Caki2 (cell line): ENCODE measurements at regions not wholly inside any gene's neighbourhood (a gene's known extent, or its start where the extent isn't known, plus 50 kb on each side); places are given as distances from the start of the nearest gene placed in this dataset.

ENCODE experiments used
- DNase-seq: peaks from one replicate; pipeline ENCODE4 v3.0.0-alpha.2; 2015; ENCODE audit warnings: low read depth
- in situ Hi-C: cut with HindIII; loops from 2 replicates; pipeline ENCODE4 v1.10.0; 2016; ENCODE audit warnings: low sequenced_read_pairs, low pct_unique_long_range_greater_than_20kb, mixed read lengths

DNA sequence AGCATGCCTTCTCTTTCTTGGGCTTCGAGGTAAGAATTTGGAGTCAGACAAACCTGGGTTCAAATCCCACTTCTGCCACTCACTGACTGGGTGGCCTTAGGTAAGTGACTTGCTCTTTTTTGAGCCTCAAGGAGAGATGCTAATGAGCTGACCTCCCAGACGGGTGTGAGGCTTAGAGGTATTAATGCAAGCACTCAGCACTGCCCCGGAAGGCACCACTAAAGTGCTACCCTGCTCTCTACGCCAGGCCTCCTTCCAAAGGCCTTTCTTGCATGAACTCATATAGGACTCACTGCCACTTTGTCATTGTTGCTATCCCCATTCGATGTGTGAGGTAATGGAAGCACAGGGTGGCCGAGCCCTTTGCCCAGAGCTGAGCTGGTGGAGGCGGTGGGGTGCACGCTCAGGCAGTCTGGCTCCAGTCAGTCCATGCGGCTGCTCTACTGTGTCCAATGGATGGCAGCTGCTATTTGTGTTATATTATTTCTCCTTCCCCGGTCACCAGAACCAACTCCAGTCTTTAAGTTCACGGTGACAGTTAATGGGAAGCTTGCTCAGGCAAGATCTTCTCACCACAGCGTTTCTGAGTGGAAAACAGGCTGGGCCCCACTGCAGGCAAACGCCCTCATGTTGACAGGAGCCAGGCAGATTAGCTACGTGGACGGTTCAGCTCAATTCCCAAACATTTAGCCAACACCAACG is 55.2 kb upstream of the MLN start:
- in situ Hi-C loops = no loop called here
- DNase-seq = no peak

DNA sequence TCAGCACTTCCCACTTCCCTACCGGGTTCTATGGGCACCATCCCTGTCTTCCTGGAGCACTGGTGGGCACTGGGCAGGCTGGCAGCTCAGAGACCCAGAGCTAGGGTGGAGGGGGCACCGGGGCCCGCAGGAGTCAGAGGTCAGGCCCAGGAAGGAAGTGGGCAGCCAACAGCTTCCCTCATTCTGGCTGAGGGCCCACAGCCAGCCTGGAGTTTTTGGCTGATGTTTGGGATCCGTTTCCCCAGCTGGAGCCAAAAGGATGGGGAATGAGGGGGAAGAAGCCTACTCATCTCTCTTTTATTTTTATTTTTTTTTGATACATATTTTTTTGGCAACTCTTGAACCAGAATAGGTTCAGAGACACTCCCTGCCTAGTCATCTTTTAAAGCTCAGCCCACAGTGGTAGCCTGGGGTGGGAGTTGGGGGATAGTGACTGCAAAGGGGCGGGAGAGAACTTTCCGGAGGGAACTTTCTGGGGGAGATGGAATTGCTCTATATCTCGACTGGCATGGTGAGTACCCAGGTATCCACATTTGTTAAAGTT is 54.2 kb upstream of the MLN start:
- no peak for DNase-seq
- in situ Hi-C loops = no loop called here

DNA sequence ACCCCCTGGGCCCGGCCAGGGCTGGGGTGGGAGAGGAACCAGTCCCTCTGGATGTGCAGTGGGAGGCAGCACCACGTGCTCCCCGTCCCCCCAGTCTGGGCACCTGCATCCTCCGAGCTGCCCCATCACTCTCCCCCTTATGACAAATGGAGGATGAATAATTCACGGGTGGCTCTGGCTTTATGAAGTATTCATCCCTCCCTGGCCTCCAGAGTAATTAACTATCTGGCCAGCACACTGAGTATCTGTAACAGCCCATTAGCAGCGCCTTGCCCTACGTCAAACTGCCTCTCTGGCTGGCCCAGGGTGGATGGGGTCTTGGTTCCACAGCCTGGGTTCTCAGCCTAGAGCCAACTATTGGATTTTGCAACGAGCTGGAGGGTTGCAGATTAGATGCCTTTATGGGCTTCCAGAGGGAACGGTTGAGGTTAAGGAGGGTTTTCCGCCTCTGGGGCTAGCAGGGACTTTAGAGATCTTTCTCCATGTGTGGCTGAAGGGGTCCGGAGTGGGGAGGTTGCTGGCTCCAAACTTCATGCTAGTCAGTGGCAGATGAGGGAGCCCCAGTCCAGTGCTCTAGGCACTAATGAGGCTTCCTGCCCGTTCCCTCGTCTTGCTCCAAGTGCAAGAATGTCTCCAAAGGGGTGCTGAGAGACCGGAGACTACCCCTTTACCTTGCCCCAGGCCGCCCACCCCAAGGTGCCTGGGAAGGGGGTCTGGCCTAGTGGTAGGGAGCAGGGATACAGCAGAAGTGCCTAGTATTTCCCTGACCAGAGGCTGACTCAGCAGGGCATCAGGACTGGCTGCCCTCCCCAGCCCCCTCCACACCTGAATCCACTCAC is 53.5 kb upstream of the MLN start:
- in situ Hi-C loops = no loop called here
- DNase-seq = no peak

DNA sequence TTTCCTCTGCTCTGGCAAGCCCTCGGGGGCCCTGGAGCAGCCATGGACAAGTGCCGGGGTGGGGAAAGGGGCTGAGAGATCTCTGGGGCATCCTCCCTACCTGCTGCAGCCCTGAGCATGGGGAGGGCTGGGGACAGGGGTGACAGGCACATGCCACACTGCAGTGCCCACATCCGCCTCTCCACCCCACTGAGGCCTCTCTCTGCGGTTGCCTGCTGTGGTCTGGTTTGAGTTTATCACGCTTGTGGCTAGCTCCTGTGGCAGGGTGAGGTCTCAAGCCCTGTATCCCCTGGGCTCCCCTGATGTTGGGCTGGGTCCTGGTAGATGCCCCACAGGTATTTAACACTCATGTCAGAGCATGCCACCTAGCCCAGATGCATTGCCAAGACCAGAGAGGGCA is 52.9 kb upstream of the MLN start:
- DNase-seq = no peak
- in situ Hi-C loops = no loop called here

DNA sequence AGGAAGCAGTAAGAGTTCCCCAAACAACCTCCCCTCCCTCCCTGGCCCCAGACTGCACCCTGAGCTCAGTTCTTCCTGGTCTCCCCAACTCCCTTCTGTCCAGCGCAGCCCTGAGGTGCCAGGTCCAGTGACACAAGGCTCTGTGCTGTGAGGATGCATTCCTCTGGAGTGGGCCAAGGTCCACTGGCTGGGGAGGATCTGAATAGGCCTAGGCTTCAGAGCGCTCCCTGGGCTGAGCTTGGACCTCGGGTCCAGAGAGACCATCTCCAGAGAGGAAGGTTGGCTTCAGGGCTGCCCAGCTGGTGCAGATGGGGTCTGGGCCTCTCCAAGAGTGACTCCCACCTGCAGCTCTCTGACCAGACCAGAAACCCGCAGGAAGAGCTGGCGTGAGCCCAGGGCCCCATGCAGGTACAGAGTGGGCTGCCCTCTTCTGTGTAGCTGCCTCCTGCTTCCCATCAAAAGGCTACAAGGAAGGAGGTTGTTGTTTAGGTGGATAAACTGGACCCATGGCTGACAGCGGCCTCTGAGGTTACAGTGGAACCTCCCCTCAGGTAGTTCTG is 52.3 kb upstream of the MLN start:
- no peak for DNase-seq
- in situ Hi-C loops = no loop called here

DNA sequence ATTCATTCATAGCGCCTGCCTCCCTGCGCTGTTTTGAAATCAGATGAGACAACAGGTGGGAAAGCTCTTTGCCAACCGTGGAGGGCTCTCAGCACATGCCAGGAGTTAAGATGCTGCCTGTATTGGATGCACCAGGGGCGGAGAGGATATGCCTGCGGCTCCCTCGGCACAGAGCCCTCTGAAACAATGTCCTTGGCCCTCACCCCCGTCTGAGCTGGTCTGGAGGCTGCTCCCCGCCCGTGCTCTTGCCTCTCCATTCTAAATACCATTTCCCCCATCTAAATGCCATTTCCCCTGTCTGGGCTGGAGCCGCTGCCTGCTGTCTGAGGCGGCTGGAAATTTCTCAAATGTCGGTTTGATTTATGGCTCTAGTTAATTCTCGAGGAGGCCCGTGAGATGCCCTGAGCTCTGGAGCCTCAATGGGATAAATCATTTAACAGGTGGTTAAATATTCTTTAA is 50.8 kb upstream of the MLN start:
- peak; percentile 11 for DNase-seq
- in situ Hi-C loops = no loop called here

DNA sequence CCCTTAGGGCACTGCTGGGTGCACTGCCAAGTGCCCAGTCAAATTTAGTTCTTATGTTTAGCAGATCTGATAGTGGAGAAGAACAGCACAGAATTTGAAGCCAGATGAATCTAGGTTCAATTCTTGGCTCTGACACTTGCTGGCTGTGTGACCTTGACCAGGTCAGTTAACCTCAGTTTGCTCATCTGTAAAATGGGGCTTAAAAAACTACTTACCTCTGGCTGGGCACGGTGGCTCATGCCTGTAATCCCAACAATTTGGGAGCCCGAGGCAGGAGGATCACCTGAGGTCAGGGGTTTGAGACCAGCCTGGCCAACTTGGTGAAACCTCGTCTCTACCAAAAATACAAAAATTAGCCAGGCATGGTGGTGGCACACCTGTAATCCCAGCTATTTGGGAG is 49.9 kb upstream of the MLN start:
- no peak for DNase-seq
- in situ Hi-C loops = no loop called here
